Suprapubic skin (tissue), 4 donors: ENCODE measurements at regions not wholly inside any gene's neighbourhood (a gene's known extent, or its start where the extent isn't known, plus 50 kb on each side); places are given as distances from the start of the nearest gene placed in this dataset.
"Not testable (repeated sequence)": the region's sequence is repeated elsewhere in the genome, so short reads cannot be mapped to it uniquely, and the experiment has no call there.

Source experiments
- CTCF ChIP-seq, 2 donors: fragments of 200-600 bp in 1 of 2; fragments of 450-650 bp in 1 of 2; sonication (generic) in 1 of 2; IDR thresholded peaks; one replicate each; pipeline ENCODE4 v1.5.1; 2016 to 2019; ENCODE audit warnings: antibody characterized with exemption in 2 of 2, mild to moderate bottlenecking in 1 of 2, moderate library complexity in 1 of 2
- EP300 ChIP-seq: sonication (generic); formaldehyde crosslinking; IDR thresholded peaks from one replicate; pipeline ENCODE4 v1.6.1; 2017; ENCODE audit warnings: antibody characterized with exemption
- POLR2A ChIP-seq, 2 donors: fragments of 450-650 bp; IDR thresholded peaks; one replicate each; pipeline ENCODE4 v1.6.1; 2017; ENCODE audit warnings: antibody characterized with exemption in 2 of 2, mild to moderate bottlenecking in 2 of 2, moderate library complexity in 2 of 2
- POLR2AphosphoS5 ChIP-seq, 3 donors: sonication (generic); formaldehyde crosslinking; IDR thresholded peaks; one replicate each; pipeline ENCODE4 v1.6.1; 2017; ENCODE audit warnings: antibody characterized with exemption in 3 of 3

DNA sequence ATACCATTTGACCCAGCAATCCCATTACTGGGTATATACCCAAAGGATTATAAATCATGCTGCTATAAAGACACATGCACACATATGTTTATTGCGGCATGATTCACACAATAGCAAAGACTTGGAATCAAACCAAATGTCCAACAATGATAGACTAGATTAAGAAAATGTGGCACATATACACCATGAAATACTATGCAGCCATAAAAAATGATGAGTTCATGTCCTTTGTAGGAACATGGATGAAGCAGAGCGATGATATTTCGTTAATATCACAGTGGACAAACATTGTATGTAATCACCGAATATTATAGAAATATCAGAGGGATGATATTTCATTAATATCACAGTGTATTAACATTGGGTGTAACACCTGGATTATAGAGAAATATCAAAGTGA lies 64.9 kb upstream of the CNIH3 start:
- not testable (repeated sequence) for TF ChIP-seq CTCF (IDR thresholded peaks at IDR 0.05); POLR2A (IDR thresholded peaks at IDR 0.05); EP300; POLR2AphosphoS5 (IDR thresholded peaks at IDR 0.05)
